ENCODE measurements at regions not wholly inside any gene's neighbourhood (a gene's known extent, or its start where the extent isn't known, plus 50 kb on each side); places are given as distances from the start of the nearest gene placed in this dataset.

DNA sequence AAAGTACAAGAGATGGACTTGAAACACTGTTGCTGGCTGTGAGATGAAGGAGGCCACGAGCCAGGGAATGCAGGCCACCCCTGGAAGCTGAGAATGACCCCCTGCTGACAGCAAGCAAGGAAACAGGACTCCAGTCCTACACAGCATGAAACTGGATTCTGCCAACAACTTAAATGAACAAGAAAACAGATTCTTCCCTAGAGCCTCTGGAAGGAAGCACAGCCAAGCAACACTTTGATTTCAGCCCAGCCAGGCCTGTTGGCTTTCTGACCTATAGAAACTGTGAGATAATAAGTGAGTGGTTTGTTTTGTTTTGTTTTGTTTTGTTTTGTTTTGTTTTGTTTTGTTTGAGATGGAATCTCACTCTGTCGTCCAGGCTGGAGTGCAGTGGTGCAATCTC is 105.3 kb upstream of the CACNA1A start:
- TF ChIP-seq, protein P1, sequence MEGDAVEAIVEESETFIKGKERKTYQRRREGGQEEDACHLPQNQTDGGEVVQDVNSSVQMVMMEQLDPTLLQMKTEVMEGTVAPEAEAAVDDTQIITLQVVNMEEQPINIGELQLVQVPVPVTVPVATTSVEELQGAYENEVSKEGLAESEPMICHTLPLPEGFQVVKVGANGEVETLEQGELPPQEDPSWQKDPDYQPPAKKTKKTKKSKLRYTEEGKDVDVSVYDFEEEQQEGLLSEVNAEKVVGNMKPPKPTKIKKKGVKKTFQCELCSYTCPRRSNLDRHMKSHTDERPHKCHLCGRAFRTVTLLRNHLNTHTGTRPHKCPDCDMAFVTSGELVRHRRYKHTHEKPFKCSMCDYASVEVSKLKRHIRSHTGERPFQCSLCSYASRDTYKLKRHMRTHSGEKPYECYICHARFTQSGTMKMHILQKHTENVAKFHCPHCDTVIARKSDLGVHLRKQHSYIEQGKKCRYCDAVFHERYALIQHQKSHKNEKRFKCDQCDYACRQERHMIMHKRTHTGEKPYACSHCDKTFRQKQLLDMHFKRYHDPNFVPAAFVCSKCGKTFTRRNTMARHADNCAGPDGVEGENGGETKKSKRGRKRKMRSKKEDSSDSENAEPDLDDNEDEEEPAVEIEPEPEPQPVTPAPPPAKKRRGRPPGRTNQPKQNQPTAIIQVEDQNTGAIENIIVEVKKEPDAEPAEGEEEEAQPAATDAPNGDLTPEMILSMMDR (IDR thresholded peaks at IDR 0.05), result no peak
- TF ChIP-seq POLR2A (IDR thresholded peaks at IDR 0.05), result no peak
